A549 (cell line): ENCODE measurements at regions not wholly inside any gene's neighbourhood (a gene's known extent, or its start where the extent isn't known, plus 50 kb on each side); places are given as distances from the start of the nearest gene placed in this dataset.

ENCODE experiments used
- ATAC-seq, 2 experiments: fragments of 200-7000 bp in 1 of 2; fragments of >200 bp in 1 of 2; cut with Nextera tagmentation in 1 of 2; cut with Tn5 transposase in 1 of 2; 3 replicates each; pipeline versions ENCODE4 v1.8.0 to v1.9.1; 2018 to 2020; ENCODE audit warnings: mild to moderate bottlenecking in 1 of 2, moderate library complexity in 1 of 2
- CTCF ChIA-PET: fragments of 300-600 bp; sonication (Branson Sonifier 250); formaldehyde crosslinking; extraction: SDS; loops from one replicate; lab custom pipeline; 2021; ENCODE audit warnings: antibody characterized with exemption, inconsistent platforms; lab: Yijun Ruan, JAX
- POLR2A ChIA-PET: fragments of 350-600 bp; formaldehyde crosslinking; extraction: SDS; loops from one replicate; lab custom pipeline; 2021; ENCODE audit warnings: antibody characterized with exemption, inconsistent platforms; lab: Yijun Ruan, JAX
- DNase-seq, 2 experiments: peaks; one replicate each; pipeline versions ENCODE4 v3.0.0 to v3.0.0-alpha.2; 2011 to 2016; ENCODE audit warnings: low read depth in 1 of 2, low spot score in 1 of 2
- FAIRE-seq: peaks from 2 replicates; lab custom pipeline; 2011; peaks lifted over from hg19 to GRCh38; lab: Jason Lieb, UNC
- H3K27ac ChIP-seq, 2 experiments: fragments of >200 bp; sonication (Bioruptor Twin); formaldehyde crosslinking; 3 replicates each; pipeline ENCODE4 v1.5.1; 2016 to 2017
- H3K4me1 ChIP-seq: fragments of >200 bp; sonication (Bioruptor Twin); formaldehyde crosslinking; 3 replicates; pipeline ENCODE4 v1.6.1; 2016
- H3K4me2 ChIP-seq: fragments of >200 bp; sonication (Bioruptor Twin); formaldehyde crosslinking; 3 replicates; pipeline ENCODE4 v1.6.1; 2016
- H3K4me3 ChIP-seq: fragments of >200 bp; sonication (Bioruptor Twin); formaldehyde crosslinking; 3 replicates; pipeline ENCODE4 v1.5.1; 2016
- H3K9me3 ChIP-seq: fragments of >200 bp; sonication (Bioruptor Twin); formaldehyde crosslinking; 3 replicates; pipeline ENCODE4 v1.6.1; 2016
- ATOH8 ChIP-seq: fragments of 250-450 bp; sonication (Bioruptor Pico); IDR thresholded peaks from 2 replicates; pipeline ENCODE4 v1.5.0; 2020; ENCODE audit warnings: low read depth, mild to moderate bottlenecking, moderate library complexity
- BCL3 ChIP-seq: fragments of >200 bp; sonication (Bioruptor Twin); formaldehyde crosslinking; IDR thresholded peaks from 3 replicates; pipeline ENCODE4 v1.6.1; 2016
- CBX2 ChIP-seq: fragments of 200-600 bp; sonication (generic); IDR thresholded peaks from 2 replicates; pipeline ENCODE4 v1.6.1; 2016; ENCODE audit warnings: low read depth, mild to moderate bottlenecking, borderline replicate concordance
- CEBPB ChIP-seq, 2 experiments: fragments of >200 bp in 1 of 2; sonication (Bioruptor Twin) in 1 of 2; formaldehyde crosslinking in 1 of 2; IDR thresholded peaks; 2 replicates each; pipeline ENCODE4 v1.6.1; 2012 to 2016
- EHMT2 ChIP-seq: fragments of 200-600 bp; sonication (generic); IDR thresholded peaks from 2 replicates; pipeline ENCODE4 v1.6.1; 2016; ENCODE audit warnings: antibody characterized with exemption, low read depth, mild to moderate bottlenecking, moderate library complexity
- EP300 ChIP-seq, 2 experiments: fragments of >200 bp; sonication (Bioruptor Twin); formaldehyde crosslinking; IDR thresholded peaks; 2 replicates in 1 of 2; 3 replicates in 1 of 2; pipeline ENCODE4 v1.6.1; 2016 to 2017
- FOSL2 ChIP-seq, 2 experiments: fragments of 450-650 bp in 1 of 2; fragments of >200 bp in 1 of 2; sonication (Bioruptor Twin) in 1 of 2; formaldehyde crosslinking; IDR thresholded peaks; 2 replicates each; pipeline versions ENCODE4 v1.5.0 to v1.6.1; 2016 to 2020; ENCODE audit warnings: mild to moderate bottlenecking in 1 of 2, moderate library complexity in 1 of 2
- FOXS1 ChIP-seq: fragments of 250-450 bp; sonication (Bioruptor Pico); IDR thresholded peaks from 2 replicates; pipeline ENCODE4 v1.5.0; 2020; ENCODE audit warnings: mild to moderate bottlenecking, moderate library complexity
- GATA3 ChIP-seq: IDR thresholded peaks from 2 replicates; pipeline ENCODE4 v1.6.1; 2012; ENCODE audit warnings: borderline replicate concordance
- HOXB13 ChIP-seq: fragments of 250-450 bp; sonication (Bioruptor Pico); IDR thresholded peaks from 2 replicates; pipeline ENCODE4 v1.5.0; 2020; ENCODE audit warnings: low read depth, mild to moderate bottlenecking, moderate library complexity
- KDM5A ChIP-seq: fragments of 200-600 bp; sonication (generic); IDR thresholded peaks from 2 replicates; pipeline ENCODE4 v1.6.1; 2016; ENCODE audit warnings: antibody characterized with exemption, mild to moderate bottlenecking
- MAFK ChIP-seq: fragments of 450-650 bp; IDR thresholded peaks from 2 replicates; pipeline ENCODE4 v1.6.1; 2014; ENCODE audit not compliant: partially characterized antibody
- MAZ ChIP-seq: fragments of 150-350 bp; IDR thresholded peaks from 2 replicates; pipeline ENCODE4 v1.6.1; 2014; ENCODE audit warnings: antibody characterized with exemption, low read depth, low read length, borderline replicate concordance
- MYC ChIP-seq: IDR thresholded peaks from 2 replicates; pipeline ENCODE4 v1.6.1; 2012; ENCODE audit warnings: mild to moderate bottlenecking, inconsistent platforms, low read length, improper control_type of control experiment, borderline replicate concordance
- NFE2L2 ChIP-seq: fragments of 150-350 bp; conservative IDR thresholded peaks from 2 replicates; pipeline ENCODE4 v1.6.1; 2014; ENCODE audit warnings: low read length
- NPAS2 ChIP-seq: fragments of 250-450 bp; sonication (Bioruptor Pico); IDR thresholded peaks from 2 replicates; pipeline ENCODE4 v1.8.0; 2022; ENCODE audit warnings: mild to moderate bottlenecking, moderate library complexity, borderline replicate concordance
- PHF8 ChIP-seq: fragments of 200-600 bp; sonication (generic); IDR thresholded peaks from 2 replicates; pipeline ENCODE4 v1.6.1; 2016; ENCODE audit warnings: low read depth, mild to moderate bottlenecking, antibody characterized with exemption, moderate library complexity, borderline replicate concordance
- POLR2A ChIP-seq: IDR thresholded peaks from 2 replicates; pipeline ENCODE4 v1.6.1; 2012; ENCODE audit warnings: mild to moderate bottlenecking, low read length
- POLR2AphosphoS2 ChIP-seq: conservative IDR thresholded peaks from 2 replicates; pipeline ENCODE4 v1.6.1; 2012; ENCODE audit warnings: low read length, improper control_type of control experiment, inconsistent platforms
- RAD21 ChIP-seq, 2 experiments: fragments of >200 bp in 1 of 2; sonication (Bioruptor Twin) in 1 of 2; formaldehyde crosslinking in 1 of 2; IDR thresholded peaks in 1 of 2; conservative IDR thresholded peaks in 1 of 2; 2 replicates in 1 of 2; 3 replicates in 1 of 2; pipeline ENCODE4 v1.6.1; 2012 to 2018; ENCODE audit warnings: inconsistent platforms in 1 of 2
- RARB ChIP-seq: fragments of 250-450 bp; sonication (Bioruptor Pico); IDR thresholded peaks from 2 replicates; pipeline ENCODE4 v1.8.0; 2021; ENCODE audit warnings: mild to moderate bottlenecking, moderate library complexity
- SMC3 ChIP-seq: fragments of >200 bp; sonication (Bioruptor Twin); formaldehyde crosslinking; IDR thresholded peaks from 3 replicates; pipeline ENCODE4 v1.6.1; 2018; ENCODE audit warnings: inconsistent platforms
- SREBF2 ChIP-seq: fragments of 450-650 bp; IDR thresholded peaks from 2 replicates; pipeline ENCODE4 v1.6.1; 2014; ENCODE audit warnings: mild to moderate bottlenecking, moderate library complexity
- TP53 ChIP-seq: fragments of 250-450 bp; sonication (Bioruptor Pico); IDR thresholded peaks from 2 replicates; pipeline ENCODE4 v1.5.0; 2021; ENCODE audit warnings: mild to moderate bottlenecking, moderate library complexity
- ZC3H11A ChIP-seq: fragments of 450-650 bp; IDR thresholded peaks from 2 replicates; pipeline ENCODE4 v1.6.1; 2014; ENCODE audit warnings: antibody characterized with exemption, mild to moderate bottlenecking
- ZNF302 ChIP-seq: fragments of 250-450 bp; sonication (Bioruptor Pico); IDR thresholded peaks from 2 replicates; pipeline ENCODE4 v1.9.0; 2021; ENCODE audit warnings: inconsistent platforms, mild to moderate bottlenecking, moderate library complexity
- ZSCAN20 ChIP-seq: fragments of 250-450 bp; sonication (Bioruptor Pico); IDR thresholded peaks from 2 replicates; pipeline ENCODE4 v1.8.0; 2022; ENCODE audit warnings: mild to moderate bottlenecking, moderate library complexity
- WGBS: methylation state at CpG from one replicate; pipeline ENCODE4 v1.1.6; 2017; ENCODE audit errors: missing lambda C conversion rate; 5-methylcytosine and 5-hydroxymethylcytosine counted together
- TF ChIP-seq, protein P1 (sequence below): fragments of 250-450 bp; sonication (Bioruptor Pico); IDR thresholded peaks from 2 replicates; pipeline ENCODE4 v1.5.0; 2021; ENCODE audit warnings: mild to moderate bottlenecking, moderate library complexity, borderline replicate concordance
- TF ChIP-seq, protein P2 (sequence below): fragments of >200 bp; sonication (Bioruptor Twin); formaldehyde crosslinking; IDR thresholded peaks from 2 replicates; pipeline ENCODE4 v1.6.1; 2016

- WGBS, result 75% methylated on average over 3 of the region's 3 CpGs
- H3K4me1 ChIP-seq, result no peaks in the 10 kb centered on the region
- H3K27ac ChIP-seq, result no peak overlapping the region
- no peak overlapping the region for H3K4me3 ChIP-seq
- H3K9me3 ChIP-seq, result no peaks in the 10 kb centered on the region
- FAIRE-seq, result no peak
- ChIA-PET POLR2A (no interaction called here), CTCF (interaction anchor here (1.1 kb wide), 1 partner anchor 38 kb away, joined by 3 read pairs; no protein-coding TSS in a partner anchor)
- no peak overlapping the region for H3K4me2 ChIP-seq
- TF ChIP-seq SMC3, result no peak
- TF ChIP-seq BCL3, result no peak
- DNase-seq, result no peak
- no peak for ATAC-seq
Observed at GRCh38 chr4:137649711-137650450, 117.6 kb upstream of the PCDH18 start.

DNA sequence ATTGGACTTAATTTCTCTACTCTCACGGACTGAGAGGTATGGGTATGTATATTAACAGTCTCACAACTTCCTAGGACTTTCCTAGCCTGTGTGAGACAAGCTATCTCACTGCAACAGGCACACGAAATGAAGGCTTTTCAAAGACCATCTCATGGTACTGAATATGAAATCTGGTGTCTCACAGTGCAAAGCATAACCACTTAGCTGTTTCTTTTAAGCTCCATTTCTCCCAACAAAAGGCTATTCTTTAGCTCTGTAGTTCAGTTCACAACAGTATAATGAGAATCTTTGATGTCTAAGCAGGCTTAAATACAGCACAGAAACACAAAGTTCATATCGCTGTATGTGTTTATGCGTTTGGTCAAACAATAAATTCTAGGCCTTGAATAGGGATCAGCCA is 116.2 kb upstream of the PCDH18 start:
- no peak overlapping the region for H3K4me2 ChIP-seq
- POLR2A ChIA-PET, result no interaction called here
- no peaks in the 10 kb centered on the region for H3K9me3 ChIP-seq
- ATAC-seq, result no peak
- H3K4me1 ChIP-seq, result no peaks in the 10 kb centered on the region
- H3K27ac ChIP-seq, result no peak overlapping the region
- TF ChIP-seq CEBPB (IDR thresholded peaks at IDR 0.05) (no peak), MAFK (no peak), PHF8 (no peak), NFE2L2 (no peak), KDM5A (no peak), TP53 (CRISPR knock-in tag) (no peak), ZSCAN20 (CRISPR knock-in tag) (no peak), SREBF2 (no peak), MAZ (no peak), HOXB13 (no peak), POLR2A (no peak), FOSL2 (IDR thresholded peaks at IDR 0.05) (no peak), FOSL2 (CRISPR knock-in tag; IDR thresholded peaks at IDR 0.05) (no peak), NPAS2 (CRISPR knock-in tag) (no peak), POLR2AphosphoS2 (no peak), EP300 (IDR thresholded peaks at IDR 0.05) (no peak), ATOH8 (CRISPR knock-in tag) (no peak), GATA3 (no peak), ZC3H11A (no peak)
- TF ChIP-seq, protein P1, sequence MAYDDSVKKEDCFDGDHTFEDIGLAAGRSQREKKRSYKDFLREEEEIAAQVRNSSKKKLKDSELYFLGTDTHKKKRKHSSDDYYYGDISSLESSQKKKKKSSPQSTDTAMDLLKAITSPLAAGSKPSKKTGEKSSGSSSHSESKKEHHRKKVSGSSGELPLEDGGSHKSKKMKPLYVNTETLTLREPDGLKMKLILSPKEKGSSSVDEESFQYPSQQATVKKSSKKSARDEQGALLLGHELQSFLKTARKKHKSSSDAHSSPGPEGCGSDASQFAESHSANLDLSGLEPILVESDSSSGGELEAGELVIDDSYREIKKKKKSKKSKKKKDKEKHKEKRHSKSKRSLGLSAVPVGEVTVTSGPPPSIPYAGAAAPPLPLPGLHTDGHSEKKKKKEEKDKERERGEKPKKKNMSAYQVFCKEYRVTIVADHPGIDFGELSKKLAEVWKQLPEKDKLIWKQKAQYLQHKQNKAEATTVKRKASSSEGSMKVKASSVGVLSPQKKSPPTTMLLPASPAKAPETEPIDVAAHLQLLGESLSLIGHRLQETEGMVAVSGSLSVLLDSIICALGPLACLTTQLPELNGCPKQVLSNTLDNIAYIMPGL (CRISPR knock-in tag), result no peak
- no peak for FAIRE-seq
- CTCF ChIA-PET, result interaction anchor here (0.6 kb wide), 1 partner anchor 274 kb away, joined by 5 read pairs; no protein-coding TSS in a partner anchor
- H3K4me3 ChIP-seq, result no peak overlapping the region
- WGBS, result 40% methylated on average over 4 of the region's 4 CpGs
- DNase-seq, result no peak

DNA sequence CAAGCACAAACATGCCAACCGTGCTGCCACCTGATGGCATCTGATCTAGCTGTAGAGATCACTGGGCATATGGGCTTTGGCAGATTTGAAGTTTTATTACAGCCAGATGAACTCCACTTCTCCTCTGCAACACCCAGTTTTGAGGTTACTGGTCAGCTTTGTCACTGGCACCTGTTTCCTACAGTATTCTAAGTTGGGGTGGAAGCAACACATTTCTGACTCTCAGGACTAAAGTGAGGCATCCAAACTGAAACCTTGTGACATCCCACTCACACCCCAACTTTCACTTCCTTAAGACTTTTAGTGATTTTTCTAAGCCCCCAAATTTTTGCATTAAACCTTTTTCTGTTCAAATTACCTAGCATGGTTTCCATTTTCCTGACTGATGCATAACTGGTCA is 115.1 kb upstream of the PCDH18 start:
- TF ChIP-seq MYC (no peak), RARB (CRISPR knock-in tag) (no peak), EHMT2 (no peak), ZNF302 (CRISPR knock-in tag) (no peak), ATOH8 (CRISPR knock-in tag) (no peak), RAD21 (conservative IDR thresholded peaks at IDR 0.05 in 1 of 2, IDR thresholded peaks at IDR 0.05 in 1 of 2) (no peak), FOXS1 (CRISPR knock-in tag) (no peak), POLR2AphosphoS2 (no peak), CBX2 (no peak)
- TF ChIP-seq, protein P2, sequence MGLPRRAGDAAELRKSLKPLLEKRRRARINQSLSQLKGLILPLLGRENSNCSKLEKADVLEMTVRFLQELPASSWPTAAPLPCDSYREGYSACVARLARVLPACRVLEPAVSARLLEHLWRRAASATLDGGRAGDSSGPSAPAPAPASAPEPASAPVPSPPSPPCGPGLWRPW, result no peak
- no peak for ATAC-seq
- DNase-seq, result no peak
- ChIA-PET CTCF (no interaction called here), POLR2A (no interaction called here)
- 8% methylated on average over 1 of the region's 1 CpG for WGBS
- Histone ChIP-seq H3K27ac (no peak overlapping the region), H3K4me1 (no peaks in the 10 kb centered on the region), H3K9me3 (no peaks in the 10 kb centered on the region), H3K4me2 (no peak overlapping the region), H3K4me3 (no peak overlapping the region)
- FAIRE-seq, result no peak
